DLD1 (cell line): ENCODE measurements at regions not wholly inside any gene's neighbourhood (a gene's known extent, or its start where the extent isn't known, plus 50 kb on each side); places are given as distances from the start of the nearest gene placed in this dataset.

ENCODE experiments used
- in situ Hi-C: cut with HindIII; loops from 2 replicates; pipeline ENCODE4 v1.10.0; 2017; ENCODE audit warnings: low sequenced_read_pairs

DNA sequence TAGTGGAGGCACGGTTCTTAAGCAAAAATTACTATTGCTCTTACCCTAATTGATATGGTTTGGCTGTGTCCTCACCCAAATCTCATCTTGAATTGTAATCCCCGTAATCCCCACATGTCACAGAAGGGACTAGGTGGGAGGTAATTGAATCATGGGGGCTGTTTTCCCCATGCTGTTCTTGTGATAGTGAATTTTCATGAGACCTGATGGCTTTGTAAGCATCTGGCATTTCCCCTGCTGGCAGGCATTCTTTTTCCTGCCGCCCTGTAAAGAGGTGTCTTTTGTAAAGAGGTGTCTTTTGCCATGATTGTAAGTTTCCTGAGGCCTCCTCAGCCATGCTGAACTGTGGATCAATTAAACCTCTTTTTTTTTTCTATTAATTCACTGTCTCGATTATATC, 1691.8 kb upstream of the SLC39A10 start:
- in situ Hi-C loops: no loop called here

DNA sequence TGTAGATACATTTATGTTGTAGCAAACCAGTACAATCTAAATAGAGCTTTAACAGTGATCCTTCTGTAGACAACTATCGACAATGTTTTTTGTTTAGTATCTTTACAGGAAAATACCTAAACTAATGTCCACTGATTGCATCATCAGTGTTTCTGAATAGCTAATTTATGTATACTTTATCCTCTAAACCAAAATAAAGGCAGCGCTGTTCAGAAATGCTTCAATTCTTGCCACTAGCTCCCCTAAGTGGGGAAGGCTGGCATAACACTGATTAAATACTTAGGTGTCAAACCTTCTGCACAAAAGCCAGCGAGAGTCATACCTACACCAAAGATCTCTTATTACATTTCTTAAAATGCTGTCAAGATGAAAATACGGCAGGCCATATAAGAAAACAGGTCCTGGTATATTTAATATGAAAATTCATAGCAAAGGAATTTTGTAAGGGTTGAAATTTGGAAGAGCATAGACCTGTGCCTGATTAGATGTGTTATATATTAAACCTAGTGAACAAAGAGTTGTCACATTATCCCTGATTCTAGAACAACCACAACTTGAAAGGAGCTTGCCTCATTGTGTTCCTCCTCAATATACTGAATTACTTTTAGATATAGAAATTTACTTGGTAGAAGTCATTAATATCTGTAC, 1693.4 kb upstream of the SLC39A10 start:
- in situ Hi-C loops: no loop called here

DNA sequence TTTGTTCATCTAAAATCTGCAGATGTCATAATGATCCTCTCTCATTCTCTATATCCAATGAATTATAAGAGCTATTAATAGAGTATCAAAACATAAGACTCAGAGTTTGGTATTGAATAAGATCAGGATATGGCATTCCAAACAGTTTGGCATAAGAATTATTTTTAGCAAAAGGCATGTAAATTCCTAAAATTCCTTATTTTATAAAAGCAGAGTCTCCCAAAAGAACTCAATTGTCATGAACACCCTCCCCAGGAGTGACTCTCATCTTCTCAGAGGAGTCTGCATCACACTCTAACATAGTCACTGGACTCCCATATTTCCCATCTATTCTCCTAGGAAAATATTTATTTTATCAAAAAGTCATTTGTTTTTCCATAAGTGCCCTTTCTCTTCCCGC, 1710.2 kb upstream of the SLC39A10 start:
- in situ Hi-C loops: no loop called here

DNA sequence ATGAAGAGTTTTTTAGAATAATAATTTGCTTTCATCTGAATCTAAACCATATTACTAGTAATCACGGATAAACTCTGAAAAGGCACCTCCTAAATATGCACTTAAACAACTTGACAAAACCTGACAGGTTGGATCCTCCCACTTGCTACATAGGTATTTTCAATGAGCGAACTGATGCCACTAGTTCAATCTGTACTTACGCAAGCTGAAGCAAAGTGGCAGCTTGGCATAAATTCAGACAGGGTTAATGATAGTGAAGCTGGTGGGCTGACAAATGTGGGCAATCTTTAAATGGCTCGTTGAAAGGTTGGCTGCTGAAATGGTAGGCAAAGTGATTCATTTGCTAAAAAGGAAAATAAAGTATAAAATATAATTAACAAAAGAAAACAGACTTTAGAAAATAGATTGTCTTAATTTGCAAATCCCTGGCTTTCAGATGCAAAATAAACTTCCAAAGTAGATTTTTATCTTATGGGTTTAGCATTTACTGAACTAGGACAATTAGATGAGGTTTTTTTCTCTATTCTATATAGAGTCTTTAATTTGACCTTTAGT, 1713.5 kb upstream of the SLC39A10 start:
- in situ Hi-C loops: no loop called here

DNA sequence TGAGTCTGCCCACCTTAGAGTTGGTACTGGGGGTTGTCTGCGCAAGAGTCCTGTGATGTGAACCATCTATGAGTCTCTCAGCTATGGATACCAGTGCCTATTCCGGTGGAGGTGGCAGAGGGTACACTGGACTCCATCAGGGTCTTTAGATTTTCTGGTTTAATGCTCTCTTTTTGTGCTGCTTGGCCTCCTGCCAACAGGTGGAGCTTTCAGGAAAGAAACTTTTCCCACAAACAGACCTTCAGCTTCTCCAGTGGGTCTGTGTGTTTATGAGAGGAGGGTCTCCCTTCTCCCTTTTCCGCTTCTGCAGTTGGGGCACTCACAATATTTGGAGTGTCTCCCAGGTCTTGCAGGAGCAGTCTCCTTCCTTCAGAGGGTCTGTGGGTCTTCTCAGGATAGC, 1721.9 kb upstream of the SLC39A10 start:
- in situ Hi-C loops: no loop called here

- in situ Hi-C loops: no loop called here
Measured at GRCh38 chr2:193929131-193929530, 1727.9 kb upstream of the SLC39A10 start.

DNA sequence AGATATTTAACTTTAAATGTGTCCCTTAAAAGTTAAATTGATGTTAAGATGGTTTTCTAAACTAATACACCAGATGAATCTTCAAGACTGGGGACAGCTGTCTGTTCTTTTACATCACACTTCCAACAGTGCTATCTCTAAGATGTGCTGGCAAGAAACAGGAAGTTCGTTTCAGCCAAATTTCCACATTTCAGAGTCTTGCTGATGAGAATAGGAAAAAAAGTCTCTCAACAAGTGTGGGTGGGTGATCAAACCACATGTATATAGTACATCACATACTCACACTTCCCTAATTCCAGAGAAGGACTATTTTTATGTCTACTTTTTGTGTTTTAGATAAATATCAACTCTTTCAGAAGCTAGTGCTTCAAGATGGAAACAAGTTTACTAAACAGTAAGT, 1712.8 kb upstream of the TMEFF2 start:
- in situ Hi-C loops: no loop called here

GRCh38 chr2:193900292-193900691, 1705.6 kb upstream of the TMEFF2 start:
- in situ Hi-C loops: no loop called here

GRCh38 chr2:193895226-193895625, 1700.5 kb upstream of the TMEFF2 start:
- in situ Hi-C loops: no loop called here

- in situ Hi-C loops: no loop called here
Measured at GRCh38 chr2:193894081-193894480, 1699.3 kb upstream of the TMEFF2 start.

DNA sequence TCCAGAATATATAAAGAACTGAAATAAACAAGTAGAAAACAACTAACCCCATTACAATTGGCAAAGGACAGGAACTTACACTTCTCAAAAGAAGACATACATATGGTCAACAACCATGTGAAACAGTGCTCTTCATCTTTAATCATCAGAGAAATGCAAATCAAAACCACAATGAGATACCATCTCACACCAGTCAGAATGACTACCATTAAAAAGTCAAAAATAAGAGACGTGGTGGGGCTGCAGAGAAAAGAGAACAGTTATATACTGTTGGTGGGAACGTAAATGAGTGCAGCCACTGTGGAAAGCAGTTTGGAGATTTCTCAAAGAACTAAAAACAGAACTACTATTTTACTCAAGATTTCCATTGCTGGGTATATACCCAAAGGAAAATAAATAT, 1696.3 kb upstream of the TMEFF2 start:
- in situ Hi-C loops: no loop called here

- in situ Hi-C loops: no loop called here
Measured at GRCh38 chr2:193885419-193885818, 1690.7 kb upstream of the TMEFF2 start.

DNA sequence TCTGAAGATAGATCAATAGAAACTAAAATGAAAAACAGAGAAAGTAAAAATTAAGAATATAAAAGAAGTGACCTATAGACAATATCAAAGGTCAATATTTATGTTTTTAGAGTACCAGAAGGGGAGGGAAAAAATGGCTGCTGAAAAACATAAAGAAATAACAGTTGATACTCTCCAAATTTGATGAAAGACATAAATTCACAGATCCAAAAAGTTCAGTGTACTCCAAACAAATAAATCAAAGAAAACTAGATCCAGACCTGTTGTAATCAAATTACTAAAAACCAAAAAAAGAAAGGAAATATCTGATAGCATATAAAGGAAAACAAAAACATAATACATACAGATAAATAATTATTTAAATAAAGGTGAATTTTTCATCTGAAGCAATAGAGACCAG, 1689.1 kb upstream of the TMEFF2 start:
- in situ Hi-C loops: no loop called here

- in situ Hi-C loops: no loop called here
Measured at GRCh38 chr2:193876980-193877379, 1682.2 kb upstream of the TMEFF2 start.

DNA sequence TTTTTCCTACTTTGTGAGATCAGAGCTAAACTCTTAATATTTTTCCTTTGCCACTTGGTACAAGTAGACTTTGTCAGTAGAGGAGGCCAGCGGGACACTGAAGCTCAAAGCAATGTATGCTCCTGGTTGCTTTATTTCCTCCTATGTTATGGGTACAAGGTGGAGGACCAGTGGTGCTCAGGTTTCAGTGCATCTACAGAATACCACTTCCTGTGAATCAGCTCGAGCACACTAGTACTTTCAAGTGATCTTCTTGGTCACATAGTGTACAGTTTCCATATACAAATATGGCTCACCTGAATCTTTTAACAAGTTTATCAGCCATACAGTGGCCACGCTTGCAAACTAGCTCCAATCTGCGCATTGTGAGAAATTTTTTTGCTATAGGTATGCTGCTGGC, 1674.8 kb upstream of the TMEFF2 start:
- in situ Hi-C loops: no loop called here

DNA sequence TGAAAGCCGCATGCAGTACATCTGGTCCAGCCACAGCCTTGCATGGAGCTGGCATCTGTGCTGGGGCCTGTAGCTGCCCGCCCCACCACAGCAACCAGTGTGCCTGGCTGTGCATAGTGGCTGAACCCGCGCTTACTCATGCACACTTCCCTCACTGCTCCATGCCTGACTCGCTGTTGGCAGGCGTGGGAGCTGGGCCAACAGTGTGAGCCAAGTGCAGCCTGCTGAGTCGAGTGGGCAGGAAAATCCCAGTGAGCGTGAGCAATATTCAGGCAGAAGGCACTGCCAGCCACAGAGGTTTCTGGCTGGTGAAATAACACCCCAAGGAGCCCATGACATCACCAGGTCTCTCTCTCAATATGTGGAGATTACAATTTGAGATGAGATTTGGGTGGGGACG, 1674.1 kb upstream of the TMEFF2 start:
- in situ Hi-C loops: no loop called here

GRCh38 chr2:193868132-193868531, 1673.4 kb upstream of the TMEFF2 start:
- in situ Hi-C loops: no loop called here

DNA sequence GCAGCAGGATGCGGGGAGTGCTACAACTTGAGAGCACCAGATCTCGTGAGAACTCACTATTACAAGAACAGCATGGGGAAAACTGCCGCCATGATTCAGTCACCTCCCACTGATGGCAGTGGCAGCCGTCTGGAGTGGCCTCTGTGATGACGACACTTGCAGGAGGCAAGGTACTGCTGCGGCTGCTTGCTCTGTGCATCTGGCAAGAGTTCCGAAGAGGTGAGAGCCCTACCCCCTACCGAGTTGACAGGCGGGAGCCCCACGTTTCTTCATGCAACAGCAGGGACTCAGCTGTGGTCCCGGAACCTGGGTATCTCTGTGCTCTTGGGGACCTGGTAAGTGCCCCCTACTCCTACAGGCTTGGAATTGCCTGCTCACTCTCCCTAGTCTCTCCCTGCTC, 1672.7 kb upstream of the TMEFF2 start:
- in situ Hi-C loops: no loop called here

GRCh38 chr2:193861557-193861956, 1666.8 kb upstream of the TMEFF2 start:
- in situ Hi-C loops: no loop called here

DNA sequence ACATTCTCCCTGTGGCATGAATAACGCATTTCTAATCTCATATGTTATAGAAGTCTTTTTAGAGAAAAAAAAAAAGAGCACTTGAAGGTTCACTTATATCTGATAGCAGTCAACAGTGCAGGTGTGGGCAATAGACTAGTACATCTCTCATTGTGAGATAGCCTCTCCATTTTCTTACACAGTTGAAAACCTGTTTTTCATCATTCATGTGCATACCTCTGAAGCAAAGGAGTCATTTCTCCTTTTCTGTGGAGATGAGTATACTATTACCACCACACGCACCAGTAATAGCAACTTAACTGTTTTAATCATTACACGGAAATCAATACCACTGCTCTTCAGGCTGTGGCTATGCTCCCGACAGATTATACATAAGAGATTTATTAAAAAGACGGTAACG, 1653.3 kb upstream of the TMEFF2 start:
- in situ Hi-C loops: no loop called here

DNA sequence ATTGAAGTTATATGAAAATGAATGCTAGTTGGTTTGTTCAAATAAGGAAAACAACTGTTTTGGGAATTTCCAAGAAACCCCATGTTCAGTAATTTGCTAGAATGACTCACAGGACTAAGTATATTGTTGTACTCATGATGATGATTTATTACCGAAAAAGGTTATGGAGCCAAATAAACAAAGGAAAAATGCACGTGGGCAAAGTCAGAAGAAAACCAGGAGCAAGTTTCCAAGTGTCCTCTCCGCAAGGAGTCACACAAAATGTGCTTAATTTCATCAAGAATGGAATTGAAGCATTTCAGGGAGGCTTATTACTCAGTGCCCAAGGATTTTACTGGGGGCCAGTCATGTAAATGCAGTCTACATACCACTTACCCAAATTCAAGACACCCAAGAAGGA, 1652.4 kb upstream of the TMEFF2 start:
- in situ Hi-C loops: no loop called here

- in situ Hi-C loops: no loop called here
Measured at GRCh38 chr2:193845604-193846003, 1650.9 kb upstream of the TMEFF2 start.

GRCh38 chr2:193843675-193844074, 1648.9 kb upstream of the TMEFF2 start:
- in situ Hi-C loops: no loop called here
